ENCODE measurements at regions not wholly inside any gene's neighbourhood (a gene's known extent, or its start where the extent isn't known, plus 50 kb on each side); places are given as distances from the start of the nearest gene placed in this dataset.

DNA sequence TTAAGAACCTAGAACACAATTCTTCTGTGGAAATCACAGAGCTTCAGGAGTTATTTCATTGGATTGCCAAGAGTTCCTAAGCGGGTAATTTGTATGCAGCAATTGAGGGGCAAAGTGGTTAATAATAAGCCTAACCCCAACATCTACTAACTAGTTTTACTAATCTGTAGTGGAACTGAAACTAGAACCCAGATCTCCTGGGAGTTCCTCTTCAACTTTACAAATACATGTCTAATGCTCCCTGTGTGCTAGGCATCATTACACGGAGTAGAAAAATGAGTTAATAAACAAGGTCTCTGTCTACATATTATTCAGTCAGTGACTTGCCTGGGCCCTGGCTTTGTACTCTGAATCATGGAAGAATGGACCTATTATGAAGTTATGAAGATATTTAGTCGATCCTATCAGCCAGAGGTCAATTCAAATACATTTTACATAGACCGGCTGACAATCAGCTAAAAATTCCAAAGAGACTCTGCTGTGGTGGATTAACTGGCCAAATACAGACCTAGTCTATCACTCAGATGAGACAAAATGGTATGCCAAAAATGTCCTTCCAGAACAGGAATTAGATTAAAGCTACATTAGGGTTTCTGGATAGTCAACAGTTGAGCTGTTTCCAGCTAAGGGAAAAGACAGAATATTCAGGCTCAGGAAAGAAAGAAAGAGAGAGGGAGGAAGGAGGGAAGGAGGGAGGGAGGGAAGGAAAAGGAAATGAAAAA lies 326.0 kb downstream of the FBXW7 start:
- WGBS: 97% methylated on average over 4 of the region's 4 CpGs
- no peak for DNase-seq (ENCODE audit: low read depth in 6 of 9, low spot score in 9 of 9)
- Histone ChIP-seq H3K27me3 (ENCODE audit: control insufficient read depth in 2 of 2, insufficient read depth in 1 of 2, low read length in 1 of 2) (no peaks in the 10 kb centered on the region), H3K4me3 (ENCODE audit: low read length in 2 of 2) (no peak overlapping the region), H3K4me1 (ENCODE audit: control insufficient read depth in 2 of 2, insufficient read depth in 2 of 2, low read length in 2 of 2) (no peaks in the 10 kb centered on the region), H3K27ac (ENCODE audit: low read depth in 1 of 2, low read length in 1 of 2) (no peak overlapping the region), H3K9me3 (ENCODE audit: control insufficient read depth in 2 of 2, insufficient read depth in 1 of 2, low read length in 1 of 2) (no peaks in the 10 kb centered on the region), H3K36me3 (ENCODE audit: control insufficient read depth in 2 of 2, insufficient read depth in 2 of 2, low read length in 1 of 2) (no peaks in the 10 kb centered on the region)

DNA sequence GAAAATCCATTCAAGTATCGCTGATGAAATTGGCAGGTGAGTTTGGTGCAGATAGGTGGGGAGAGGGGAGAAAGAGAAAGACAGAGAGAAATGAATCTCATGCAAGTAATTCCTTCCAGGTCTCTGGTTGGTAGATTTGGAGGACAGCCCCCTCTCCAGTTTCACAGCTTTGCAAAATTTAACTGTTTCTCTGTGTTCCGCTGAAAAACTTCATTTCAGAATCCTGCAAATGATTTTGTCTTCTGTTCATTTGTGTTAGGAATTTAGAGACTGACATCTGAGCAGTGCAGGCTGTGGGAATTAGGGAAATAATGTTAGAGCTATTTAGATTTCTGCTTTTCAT lies 328.5 kb downstream of the FBXW7 start:
- H3K4me3 ChIP-seq (ENCODE audit: low read length in 2 of 2): no peak overlapping the region
- no peaks in the 10 kb centered on the region for H3K27me3 ChIP-seq (ENCODE audit: control insufficient read depth in 2 of 2, insufficient read depth in 1 of 2, low read length in 1 of 2)
- 93% methylated on average over 2 of the region's 2 CpGs for WGBS
- peaks cover 0 to 3% of the 10 kb centered on the region in 2 donors for H3K9me3 ChIP-seq (ENCODE audit: control insufficient read depth in 2 of 2, insufficient read depth in 1 of 2, low read length in 1 of 2)
- no peaks in the 10 kb centered on the region for H3K4me1 ChIP-seq (ENCODE audit: control insufficient read depth in 2 of 2, insufficient read depth in 2 of 2, low read length in 2 of 2)
- H3K36me3 ChIP-seq (ENCODE audit: control insufficient read depth in 2 of 2, insufficient read depth in 2 of 2, low read length in 1 of 2): no peaks in the 10 kb centered on the region
- no peak for DNase-seq (ENCODE audit: low read depth in 6 of 9, low spot score in 9 of 9)
- H3K27ac ChIP-seq (ENCODE audit: low read depth in 1 of 2, low read length in 1 of 2): no peak overlapping the region

DNA sequence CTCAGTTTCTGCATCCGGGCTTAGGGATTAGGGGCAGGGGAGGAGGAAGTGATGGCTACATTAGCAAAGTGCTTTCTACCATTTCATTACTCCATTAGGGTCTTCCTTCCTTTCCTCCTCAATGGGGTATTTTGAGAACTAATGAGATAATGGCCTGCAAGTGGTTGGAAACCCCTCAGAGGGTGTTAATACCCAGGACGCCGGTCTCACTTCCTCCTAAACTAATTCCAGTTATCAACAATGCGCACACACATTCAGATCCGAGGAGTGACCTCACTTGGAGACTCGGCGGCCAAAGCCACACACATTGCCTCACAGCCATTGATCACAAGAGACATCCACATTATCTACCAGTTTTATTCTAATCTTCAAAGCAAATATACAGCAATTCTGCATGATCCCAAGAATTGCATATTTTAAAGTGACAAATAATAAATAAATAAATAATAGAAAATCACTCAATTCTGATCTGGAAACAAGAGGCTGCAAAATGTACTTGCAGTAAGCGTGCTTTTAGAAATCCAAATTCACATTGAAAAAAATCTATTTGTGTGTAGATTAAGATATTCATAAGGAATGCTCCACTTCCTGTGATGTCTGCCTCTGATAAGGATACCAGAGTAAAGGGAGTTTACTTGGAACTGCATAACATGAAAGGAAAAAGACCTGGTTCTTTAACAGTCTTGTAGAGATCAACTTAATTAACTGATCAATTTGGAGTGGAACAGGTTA lies 329.1 kb downstream of the FBXW7 start:
- Histone ChIP-seq H3K9me3 (ENCODE audit: control insufficient read depth in 2 of 2, insufficient read depth in 1 of 2, low read length in 1 of 2) (peaks cover 0 to 3% of the 10 kb centered on the region in 2 donors), H3K4me1 (ENCODE audit: control insufficient read depth in 2 of 2, insufficient read depth in 2 of 2, low read length in 2 of 2) (no peaks in the 10 kb centered on the region), H3K27me3 (ENCODE audit: control insufficient read depth in 2 of 2, insufficient read depth in 1 of 2, low read length in 1 of 2) (no peaks in the 10 kb centered on the region), H3K27ac (ENCODE audit: low read depth in 1 of 2, low read length in 1 of 2) (no peak overlapping the region), H3K36me3 (ENCODE audit: control insufficient read depth in 2 of 2, insufficient read depth in 2 of 2, low read length in 1 of 2) (no peaks in the 10 kb centered on the region), H3K4me3 (ENCODE audit: low read length in 2 of 2) (no peak overlapping the region)
- WGBS: 85% methylated on average over 8 of the region's 8 CpGs
- no peak for DNase-seq (ENCODE audit: low read depth in 6 of 9, low spot score in 9 of 9)

DNA sequence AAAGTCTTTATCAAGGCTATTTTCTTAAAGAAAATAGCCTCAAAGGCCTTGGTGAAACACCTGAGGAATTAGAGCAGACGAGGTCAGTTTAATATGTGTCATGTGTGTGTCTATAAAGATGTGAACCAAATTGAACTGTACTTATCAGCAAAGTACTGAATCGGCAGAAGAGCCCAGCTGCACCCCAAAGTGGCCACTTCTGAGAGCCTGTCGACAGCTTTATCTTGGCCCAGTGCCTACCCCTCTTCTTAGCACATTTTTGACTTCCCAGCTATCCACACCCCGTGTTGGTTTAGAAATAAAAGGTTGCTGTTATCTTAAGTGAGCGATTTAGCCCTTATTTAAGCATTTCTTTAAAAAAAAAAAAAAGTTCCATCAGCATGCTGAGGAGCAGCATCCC lies 329.7 kb downstream of the FBXW7 start:
- 86% methylated on average over 5 of the region's 5 CpGs for WGBS
- no peaks in the 10 kb centered on the region for H3K4me1 ChIP-seq (ENCODE audit: control insufficient read depth in 2 of 2, insufficient read depth in 2 of 2, low read length in 2 of 2)
- no peak overlapping the region for H3K27ac ChIP-seq (ENCODE audit: low read depth in 1 of 2, low read length in 1 of 2)
- H3K27me3 ChIP-seq (ENCODE audit: control insufficient read depth in 2 of 2, insufficient read depth in 1 of 2, low read length in 1 of 2): no peaks in the 10 kb centered on the region
- no peaks in the 10 kb centered on the region for H3K36me3 ChIP-seq (ENCODE audit: control insufficient read depth in 2 of 2, insufficient read depth in 2 of 2, low read length in 1 of 2)
- peaks cover 0 to 3% of the 10 kb centered on the region in 2 donors for H3K9me3 ChIP-seq (ENCODE audit: control insufficient read depth in 2 of 2, insufficient read depth in 1 of 2, low read length in 1 of 2)
- no peak overlapping the region for H3K4me3 ChIP-seq (ENCODE audit: low read length in 2 of 2)
- no peak for DNase-seq (ENCODE audit: low read depth in 6 of 9, low spot score in 9 of 9)

DNA sequence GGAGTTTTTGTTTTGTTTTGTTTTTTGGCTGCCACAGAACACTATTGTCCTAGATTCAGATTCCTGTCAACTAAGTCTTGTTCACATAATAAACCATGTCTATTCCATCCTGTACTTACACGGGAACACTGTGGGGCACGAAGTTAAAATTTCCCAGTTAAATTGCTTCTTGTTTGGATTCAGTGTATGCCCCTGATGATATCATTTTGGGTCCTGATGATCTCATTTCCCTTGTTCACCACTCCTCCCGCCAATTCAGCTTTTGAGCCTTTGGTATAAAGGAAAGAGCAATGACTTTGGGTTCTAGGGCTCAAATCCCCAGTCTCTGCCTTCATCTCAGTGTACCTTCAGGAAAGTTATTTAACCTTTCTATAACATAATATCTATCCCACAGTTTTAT lies 333.5 kb downstream of the FBXW7 start:
- DNase-seq (ENCODE audit: low read depth in 6 of 9, low spot score in 9 of 9): no peak
- Histone ChIP-seq H3K9me3 (ENCODE audit: control insufficient read depth in 2 of 2, insufficient read depth in 1 of 2, low read length in 1 of 2) (peaks cover 0 to 3% of the 10 kb centered on the region in 2 donors), H3K4me3 (ENCODE audit: low read length in 2 of 2) (no peak overlapping the region), H3K27me3 (ENCODE audit: control insufficient read depth in 2 of 2, insufficient read depth in 1 of 2, low read length in 1 of 2) (no peaks in the 10 kb centered on the region), H3K27ac (ENCODE audit: low read depth in 1 of 2, low read length in 1 of 2) (no peak overlapping the region), H3K4me1 (ENCODE audit: control insufficient read depth in 2 of 2, insufficient read depth in 2 of 2, low read length in 2 of 2) (no peaks in the 10 kb centered on the region), H3K36me3 (ENCODE audit: control insufficient read depth in 2 of 2, insufficient read depth in 2 of 2, low read length in 1 of 2) (no peaks in the 10 kb centered on the region)
- WGBS: 95% methylated on average over 3 of the region's 3 CpGs

DNA sequence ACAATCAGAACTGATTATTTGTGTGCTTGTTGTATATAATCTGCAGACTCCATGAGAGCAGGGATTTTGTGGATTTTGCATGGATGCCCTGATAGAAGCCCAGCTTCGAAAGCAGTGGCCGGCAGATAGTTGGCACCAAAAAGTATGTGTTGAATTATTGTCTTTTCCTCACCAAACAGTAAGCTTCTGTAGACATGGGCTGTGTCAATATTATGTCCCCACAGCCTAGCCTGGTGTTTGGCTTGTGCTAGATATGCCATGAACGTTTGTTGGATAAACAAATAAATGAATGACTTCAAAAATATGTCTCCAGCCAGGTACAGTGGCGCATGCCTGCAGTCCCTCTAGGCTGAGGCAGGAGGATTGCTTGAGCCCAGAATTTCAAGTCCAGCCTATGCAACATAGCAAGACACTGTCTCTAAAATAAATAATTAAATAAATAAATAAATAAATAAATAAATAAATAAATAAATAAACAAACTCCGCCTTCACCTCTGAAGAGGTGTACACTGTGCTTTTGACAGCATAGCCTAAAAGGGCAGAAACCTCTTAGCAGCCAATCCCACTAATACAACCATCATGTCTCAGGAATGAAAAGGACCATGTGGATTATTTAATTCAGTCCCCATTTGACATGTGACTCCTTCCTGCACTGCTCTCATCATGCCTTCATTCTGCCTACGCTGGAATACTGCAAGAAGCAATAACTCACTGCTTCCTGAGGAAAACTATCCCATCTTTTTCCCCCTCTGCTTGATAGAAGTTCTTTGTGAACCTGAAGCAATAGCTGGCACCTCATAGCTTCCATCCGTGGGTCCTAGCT lies 335.2 kb downstream of the FBXW7 start:
- Histone ChIP-seq H3K4me1 (ENCODE audit: control insufficient read depth in 2 of 2, insufficient read depth in 2 of 2, low read length in 2 of 2) (no peaks in the 10 kb centered on the region), H3K27ac (ENCODE audit: low read depth in 1 of 2, low read length in 1 of 2) (no peak overlapping the region), H3K36me3 (ENCODE audit: control insufficient read depth in 2 of 2, insufficient read depth in 2 of 2, low read length in 1 of 2) (no peaks in the 10 kb centered on the region), H3K4me3 (ENCODE audit: low read length in 2 of 2) (no peak overlapping the region), H3K9me3 (ENCODE audit: control insufficient read depth in 2 of 2, insufficient read depth in 1 of 2, low read length in 1 of 2) (peaks cover 0 to 3% of the 10 kb centered on the region in 2 donors), H3K27me3 (ENCODE audit: control insufficient read depth in 2 of 2, insufficient read depth in 1 of 2, low read length in 1 of 2) (no peaks in the 10 kb centered on the region)
- 96% methylated on average over 7 of the region's 7 CpGs for WGBS
- DNase-seq (ENCODE audit: low read depth in 6 of 9, low spot score in 9 of 9): no peak

DNA sequence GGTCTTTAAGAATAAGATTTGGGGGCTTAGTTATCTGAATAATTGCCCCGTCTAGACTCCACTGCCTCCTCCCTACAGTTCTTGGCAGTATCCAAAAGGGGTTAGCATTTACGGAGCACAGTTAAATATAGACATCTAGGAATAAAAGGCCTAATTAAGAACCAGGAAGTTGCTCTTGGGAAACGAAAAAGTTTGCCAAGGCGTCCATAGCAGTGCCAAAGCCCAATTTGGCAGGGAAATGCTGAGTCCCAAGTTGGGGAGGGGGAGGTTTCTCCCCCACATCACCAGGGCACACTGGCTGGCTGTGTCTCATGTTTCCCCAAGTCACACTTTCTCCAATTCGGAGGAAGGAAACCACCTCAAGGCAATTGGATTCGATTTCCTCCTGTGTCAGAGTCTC lies 338.7 kb downstream of the FBXW7 start:
- 95% methylated on average over 6 of the region's 6 CpGs for WGBS
- peaks cover 0 to 4% of the 10 kb centered on the region in 2 donors for H3K9me3 ChIP-seq (ENCODE audit: control insufficient read depth in 2 of 2, insufficient read depth in 1 of 2, low read length in 1 of 2)

DNA sequence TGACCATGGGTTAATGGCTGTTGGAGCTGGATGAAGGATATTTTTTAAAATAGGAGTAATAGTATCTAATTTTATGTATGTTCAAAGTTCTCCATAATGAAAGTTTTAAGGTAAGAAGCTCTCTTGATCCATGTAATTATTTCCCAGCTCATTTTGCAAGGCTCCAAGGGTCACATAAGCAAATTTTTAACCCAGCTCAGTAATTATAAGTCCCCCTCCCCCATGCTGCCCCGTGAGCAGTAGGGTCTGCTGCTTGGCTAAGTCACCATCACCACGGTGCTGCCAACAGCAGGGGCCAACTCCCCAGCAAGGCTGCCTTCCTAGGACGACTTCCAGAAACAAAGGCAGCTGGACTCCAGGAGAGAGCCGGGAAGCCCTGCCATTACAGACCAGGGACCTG lies 340.0 kb downstream of the FBXW7 start:
- no peak for DNase-seq (ENCODE audit: low read depth in 6 of 9, low spot score in 9 of 9)
- no peaks in the 10 kb centered on the region for H3K27me3 ChIP-seq (ENCODE audit: control insufficient read depth in 2 of 2, insufficient read depth in 1 of 2, low read length in 1 of 2)
- H3K36me3 ChIP-seq (ENCODE audit: control insufficient read depth in 2 of 2, insufficient read depth in 2 of 2, low read length in 1 of 2): no peaks in the 10 kb centered on the region
- no peak overlapping the region for H3K27ac ChIP-seq (ENCODE audit: low read depth in 1 of 2, low read length in 1 of 2)
- no peak overlapping the region for H3K4me3 ChIP-seq (ENCODE audit: low read length in 2 of 2)
- peaks cover 0 to 4% of the 10 kb centered on the region in 2 donors for H3K9me3 ChIP-seq (ENCODE audit: control insufficient read depth in 2 of 2, insufficient read depth in 1 of 2, low read length in 1 of 2)
- 96% methylated on average over 4 of the region's 4 CpGs for WGBS
- H3K4me1 ChIP-seq (ENCODE audit: control insufficient read depth in 2 of 2, insufficient read depth in 2 of 2, low read length in 2 of 2): peaks cover 3 to 15% of the 10 kb centered on the region in 2 donors

More for the DNA sequence above, 338.7 kb downstream of the FBXW7 start:
- Histone ChIP-seq H3K27ac (ENCODE audit: low read depth in 1 of 2, low read length in 1 of 2) (no peak overlapping the region), H3K4me1 (ENCODE audit: control insufficient read depth in 2 of 2, insufficient read depth in 2 of 2, low read length in 2 of 2) (peaks cover 3 to 6% of the 10 kb centered on the region in 2 donors), H3K4me3 (ENCODE audit: low read length in 2 of 2) (no peak overlapping the region), H3K27me3 (ENCODE audit: control insufficient read depth in 2 of 2, insufficient read depth in 1 of 2, low read length in 1 of 2) (no peaks in the 10 kb centered on the region), H3K36me3 (ENCODE audit: control insufficient read depth in 2 of 2, insufficient read depth in 2 of 2, low read length in 1 of 2) (no peaks in the 10 kb centered on the region)
- no peak for DNase-seq (ENCODE audit: low read depth in 6 of 9, low spot score in 9 of 9)

DNA sequence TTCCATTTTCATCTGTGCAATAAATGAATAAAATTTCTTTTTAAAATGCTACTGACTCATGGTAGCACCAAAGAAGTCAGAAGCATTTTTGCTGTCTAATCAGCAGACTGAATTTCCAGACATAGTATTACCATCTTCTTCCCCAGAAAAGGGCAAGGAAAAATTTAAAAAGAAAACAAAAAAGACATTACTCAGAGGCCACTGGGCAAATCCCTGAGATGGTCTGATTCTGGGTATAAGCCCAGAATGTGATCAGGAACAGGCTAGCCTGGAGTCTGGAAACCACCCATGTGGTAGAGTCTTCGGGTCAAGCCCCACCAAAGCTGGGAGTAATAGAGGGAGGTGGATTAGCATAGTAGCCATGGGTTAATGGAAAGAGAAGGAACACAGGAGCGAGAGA lies 342.8 kb downstream of the FBXW7 start:
- 97% methylated on average over 2 of the region's 2 CpGs for WGBS
- H3K27me3 ChIP-seq (ENCODE audit: control insufficient read depth in 2 of 2, insufficient read depth in 1 of 2, low read length in 1 of 2): no peaks in the 10 kb centered on the region
- peaks cover 20 to 42% of the 10 kb centered on the region in 2 donors for H3K4me1 ChIP-seq (ENCODE audit: control insufficient read depth in 2 of 2, insufficient read depth in 2 of 2, low read length in 2 of 2)
- DNase-seq (ENCODE audit: low read depth in 6 of 9, low spot score in 9 of 9): no peak
- peaks cover 0 to 4% of the 10 kb centered on the region in 2 donors for H3K9me3 ChIP-seq (ENCODE audit: control insufficient read depth in 2 of 2, insufficient read depth in 1 of 2, low read length in 1 of 2)
- no peaks in the 10 kb centered on the region for H3K36me3 ChIP-seq (ENCODE audit: control insufficient read depth in 2 of 2, insufficient read depth in 2 of 2, low read length in 1 of 2)
- H3K27ac ChIP-seq (ENCODE audit: low read depth in 1 of 2, low read length in 1 of 2): no peak overlapping the region
- no peak overlapping the region for H3K4me3 ChIP-seq (ENCODE audit: low read length in 2 of 2)

All from thymus (tissue), 11 donors.